GM18951 (cell line): ENCODE measurements at regions not wholly inside any gene's neighbourhood (a gene's known extent, or its start where the extent isn't known, plus 50 kb on each side); places are given as distances from the start of the nearest gene placed in this dataset.

ENCODE experiments used
- POLR2A ChIP-seq: IDR thresholded peaks from 4 replicates; pipeline ENCODE4 v1.6.1; 2011; ENCODE audit warnings: mild to moderate bottlenecking; ENCODE audit not compliant: insufficient read length, insufficient read depth; ENCODE audit errors: extremely low read depth
- in situ Hi-C: fragments of 300-500 bp; cut with MboI; formaldehyde crosslinking; loops from one replicate; pipeline ENCODE4 v1.12.0; 2022; ENCODE audit warnings: low sequenced_read_pairs, mixed read lengths, inconsistent platforms; ENCODE audit not compliant: unreplicated experiment

- in situ Hi-C loops = no loop called here
- no peak for TF ChIP-seq POLR2A
Observed at GRCh38 chr12:94025756-94026155, 122.6 kb upstream of the PLXNC1 start.

- no peak for TF ChIP-seq POLR2A
- in situ Hi-C loops = no loop called here
Observed at GRCh38 chr12:94026596-94026995, 121.8 kb upstream of the PLXNC1 start.

DNA sequence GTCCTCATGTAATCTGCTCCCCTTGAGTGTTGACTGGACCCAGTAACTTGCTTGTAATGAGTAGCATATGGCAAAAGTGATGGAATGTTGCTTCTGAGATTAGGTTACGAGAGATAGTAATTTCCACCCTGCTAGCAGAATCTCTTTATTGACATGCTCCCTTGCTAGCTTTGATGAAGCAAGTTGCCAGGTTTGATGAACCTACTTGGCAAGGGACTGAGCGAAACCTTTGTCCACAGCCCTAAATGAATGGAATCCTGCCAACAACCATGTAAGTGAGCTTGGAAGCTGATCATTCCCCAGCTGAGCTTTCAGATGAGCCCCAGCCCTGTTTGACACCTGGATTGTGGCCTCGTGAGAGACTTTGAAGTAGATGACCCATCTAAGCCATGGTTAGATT, 120.8 kb upstream of the PLXNC1 start:
- TF ChIP-seq POLR2A = no peak
- in situ Hi-C loops = no loop called here

GRCh38 chr12:94031763-94032162, 116.6 kb upstream of the PLXNC1 start:
- TF ChIP-seq POLR2A = no peak
- in situ Hi-C loops = no loop called here

DNA sequence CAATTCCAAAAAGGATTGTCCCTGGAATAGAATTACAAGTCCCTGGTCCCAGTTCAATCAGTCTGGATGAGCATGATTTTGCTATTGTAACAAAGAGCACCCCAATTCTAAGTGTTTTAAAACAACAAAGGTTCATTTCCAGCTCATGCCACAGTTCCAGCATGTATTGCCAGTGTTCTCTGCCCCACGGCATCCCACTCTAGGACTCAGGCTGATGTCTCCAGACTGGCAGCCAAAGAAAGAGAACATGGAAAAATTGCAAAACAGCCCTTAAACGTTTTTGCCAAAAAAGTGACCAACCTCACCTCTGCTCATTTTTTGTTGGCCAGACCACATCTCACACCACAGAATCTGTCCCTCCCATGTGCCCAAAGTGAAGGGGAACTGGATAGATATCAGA, 116.0 kb upstream of the PLXNC1 start:
- in situ Hi-C loops = no loop called here
- no peak for TF ChIP-seq POLR2A

DNA sequence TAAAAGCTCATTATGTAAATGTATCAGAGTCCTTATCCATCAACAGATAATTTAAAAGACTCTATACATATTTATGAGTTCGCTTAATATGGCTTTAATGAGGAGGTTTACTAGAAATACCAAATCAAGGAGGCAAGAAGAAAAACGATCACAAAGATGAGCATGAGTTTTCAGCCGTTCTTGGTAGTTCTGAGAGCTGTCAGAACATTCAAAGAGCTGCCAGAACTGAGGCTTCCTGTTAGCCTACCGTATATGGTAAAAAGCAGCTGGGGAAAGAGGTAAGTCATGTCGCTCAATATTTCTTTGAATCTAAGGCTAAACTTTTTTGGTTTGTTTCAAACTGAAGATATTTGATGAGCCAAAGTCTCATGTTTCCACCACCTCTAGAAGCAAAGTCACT, 115.3 kb upstream of the PLXNC1 start:
- in situ Hi-C loops = no loop called here
- no peak for TF ChIP-seq POLR2A

DNA sequence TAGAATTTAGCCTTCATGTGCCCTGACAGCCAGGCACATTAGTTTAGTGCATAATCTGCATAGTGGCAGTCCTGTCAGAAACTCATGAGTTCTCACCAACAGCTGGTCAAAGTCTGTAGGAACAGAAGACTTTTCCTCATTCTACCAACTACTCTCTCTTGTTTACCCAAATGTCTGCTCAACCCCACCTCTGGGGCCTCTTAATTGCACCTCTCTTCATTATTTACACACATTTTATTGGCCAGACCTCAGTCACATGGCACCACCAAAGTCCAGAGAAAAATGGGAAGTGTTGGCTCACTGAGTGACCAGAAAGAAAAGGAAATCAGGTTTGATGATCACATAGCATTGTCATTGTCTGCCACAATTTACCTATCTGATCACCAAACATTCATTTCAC, 114.6 kb upstream of the PLXNC1 start:
- no peak for TF ChIP-seq POLR2A
- in situ Hi-C loops = no loop called here

DNA sequence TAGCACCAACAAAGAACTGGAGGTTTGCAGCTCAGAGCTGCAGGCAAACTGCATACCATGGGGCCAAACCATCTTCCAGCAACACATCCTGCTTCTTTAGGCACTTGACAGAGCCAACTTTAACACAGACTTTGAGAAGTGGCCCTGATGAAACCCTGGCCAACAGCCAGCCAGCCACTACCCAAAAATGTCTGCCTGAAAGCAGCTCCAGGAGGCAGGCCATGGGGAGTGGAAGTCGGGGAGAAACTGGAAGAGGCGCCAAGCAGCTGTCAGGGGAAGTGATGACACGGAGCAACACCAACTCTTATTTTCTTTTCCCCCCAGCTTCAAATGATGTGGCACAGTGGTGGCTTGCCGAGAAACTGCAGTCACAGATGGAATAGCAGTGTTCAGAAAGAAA, 110.9 kb upstream of the PLXNC1 start:
- no peak for TF ChIP-seq POLR2A

DNA sequence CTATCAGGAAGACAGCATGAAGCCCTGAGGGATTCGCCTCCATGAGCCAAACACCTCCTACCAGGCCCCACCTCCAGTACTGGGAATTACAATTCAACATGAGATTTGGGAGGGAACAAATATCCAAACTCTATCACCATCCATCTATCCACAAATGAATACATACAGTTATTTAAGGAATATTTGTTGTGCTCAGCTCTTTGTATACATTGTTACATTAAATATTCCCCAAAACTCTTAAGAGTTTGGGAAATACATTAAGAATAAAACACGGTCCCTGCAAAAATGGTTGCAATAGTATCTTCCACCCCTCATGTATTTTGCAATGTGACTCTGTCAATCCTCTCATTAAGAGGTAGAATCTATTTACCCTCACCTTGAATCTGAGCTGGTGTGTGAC, 109.8 kb upstream of the PLXNC1 start:
- in situ Hi-C loops = no loop called here

More for the DNA sequence above, 110.9 kb upstream of the PLXNC1 start:
- in situ Hi-C loops = no loop called here

DNA sequence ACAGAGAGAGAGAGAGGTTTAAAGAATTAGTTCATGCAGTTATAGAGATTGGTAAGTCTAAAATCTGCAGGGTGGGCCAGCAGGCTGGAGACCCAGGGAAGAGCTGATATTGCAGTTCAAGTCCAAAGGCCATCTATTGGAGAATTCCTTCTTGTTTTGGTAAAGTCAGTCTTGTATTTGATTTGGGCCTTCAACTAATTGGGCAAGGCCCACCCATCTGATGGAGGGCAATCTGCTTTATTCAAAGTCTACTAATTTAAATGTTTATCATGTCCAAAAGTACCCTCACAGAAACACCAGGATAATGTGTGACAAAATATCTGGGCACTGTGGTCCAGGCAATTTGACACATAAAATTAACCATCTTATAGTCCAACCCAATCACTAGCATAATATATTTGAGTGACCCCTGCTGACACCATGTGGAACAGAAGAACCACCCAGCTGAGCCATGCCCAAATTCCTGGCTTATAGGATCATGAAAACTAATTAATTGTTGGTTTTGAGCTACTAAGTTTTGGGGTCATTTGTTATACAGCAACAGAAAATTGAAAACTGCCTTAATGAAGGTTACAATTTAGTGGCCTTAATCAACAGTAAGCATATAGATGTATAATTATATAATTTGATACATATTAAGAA, 109.1 kb upstream of the PLXNC1 start:
- in situ Hi-C loops = no loop called here
- no peak for TF ChIP-seq POLR2A

More for the DNA sequence above, 109.8 kb upstream of the PLXNC1 start:
- TF ChIP-seq POLR2A = no peak

DNA sequence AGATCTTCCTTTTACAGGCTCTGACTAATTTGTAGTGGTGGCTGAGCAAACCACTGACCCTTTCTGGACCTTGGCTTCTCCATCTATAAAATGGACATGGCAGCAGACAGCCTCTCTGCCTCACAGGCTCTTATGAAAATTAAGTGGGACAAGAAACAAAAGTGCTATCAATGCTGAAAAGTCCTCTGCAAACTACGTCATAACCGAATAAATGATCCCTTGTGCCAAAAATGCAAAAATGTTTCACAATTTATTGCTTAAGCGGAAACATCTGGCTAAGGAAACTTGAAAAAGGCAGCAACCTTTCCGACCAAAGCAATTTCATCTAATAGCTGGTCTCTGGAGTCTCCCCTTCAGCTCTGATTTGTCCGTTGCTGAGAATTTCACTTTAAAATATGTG, 108.5 kb upstream of the PLXNC1 start:
- in situ Hi-C loops = no loop called here
- no peak for TF ChIP-seq POLR2A

- no peak for TF ChIP-seq POLR2A
- in situ Hi-C loops = no loop called here
Observed at GRCh38 chr12:94041850-94042249, 106.5 kb upstream of the PLXNC1 start.

DNA sequence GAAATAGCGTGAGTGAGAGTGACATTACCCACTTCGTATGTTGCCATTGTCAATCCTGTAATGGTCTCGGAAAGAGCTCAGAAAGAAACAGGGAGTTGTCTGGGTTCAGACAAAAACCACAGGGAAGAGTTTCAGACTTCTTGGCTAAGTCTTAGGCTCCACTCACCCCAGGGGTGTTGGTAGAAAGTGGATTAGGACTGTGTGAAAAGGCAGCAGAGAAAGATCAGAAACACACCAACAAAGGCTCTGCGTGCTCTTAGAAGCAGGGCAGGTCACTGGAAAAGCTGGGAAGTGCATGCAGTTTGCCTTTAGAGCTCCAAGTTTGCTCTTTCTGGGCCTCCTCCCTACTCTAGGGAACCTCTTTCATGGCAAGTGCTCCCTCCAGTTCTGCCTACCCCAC, 106.1 kb upstream of the PLXNC1 start:
- in situ Hi-C loops = no loop called here
- TF ChIP-seq POLR2A = no peak

- in situ Hi-C loops = no loop called here
Observed at GRCh38 chr12:94046626-94047410, 101.6 kb upstream of the PLXNC1 start.

DNA sequence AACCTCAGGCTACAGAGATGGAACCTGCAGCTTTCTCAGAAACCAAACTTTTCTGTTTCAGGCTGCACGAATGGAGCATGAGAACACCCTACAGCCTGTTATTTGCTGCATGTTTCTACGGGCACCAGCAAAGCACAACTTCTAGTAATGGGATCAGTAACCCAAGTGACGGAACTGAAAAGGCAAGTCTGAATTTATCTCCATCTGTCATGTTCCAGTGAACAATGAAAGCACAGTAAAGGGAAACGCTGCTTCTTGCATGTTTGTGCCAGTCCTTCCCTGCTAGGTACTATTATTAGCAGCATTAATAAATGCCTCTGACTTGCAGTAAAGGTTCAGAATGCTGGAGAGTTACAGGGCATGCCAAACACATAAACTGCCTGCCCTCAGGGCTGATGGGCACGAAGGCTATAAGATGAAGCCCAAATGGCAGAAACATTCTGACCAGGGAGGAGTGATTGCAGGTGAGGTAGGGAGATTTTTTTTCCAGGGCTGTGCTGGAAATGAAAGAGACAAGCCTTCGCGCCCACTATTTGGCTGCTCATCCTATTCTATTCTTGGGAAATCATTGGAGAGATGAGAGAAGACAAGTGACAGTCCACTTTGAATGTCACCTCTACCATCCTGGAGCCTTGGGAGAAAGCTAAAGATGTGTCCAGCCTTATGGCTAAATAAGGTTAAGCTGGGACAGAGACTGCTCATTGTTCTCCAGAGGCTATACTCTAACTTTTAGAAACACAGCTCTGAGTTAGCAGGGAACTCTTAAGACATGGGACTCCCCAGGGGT, 100.4 kb upstream of the PLXNC1 start:
- in situ Hi-C loops = no loop called here
- no peak for TF ChIP-seq POLR2A

More at GRCh38 chr12:94046626-94047410, 101.6 kb upstream of the PLXNC1 start:
- no peak for TF ChIP-seq POLR2A
